GM12892 (cell line): ENCODE measurements at regions not wholly inside any gene's neighbourhood (a gene's known extent, or its start where the extent isn't known, plus 50 kb on each side); places are given as distances from the start of the nearest gene placed in this dataset.
"Not testable (repeated sequence)": the region's sequence is repeated elsewhere in the genome, so short reads cannot be mapped to it uniquely, and the experiment has no call there.

ENCODE experiments used
- DNase-seq: peaks from one replicate; pipeline ENCODE4 v3.0.0; 2011; ENCODE audit not compliant: insufficient read length
- FAIRE-seq: peaks from 2 replicates; lab custom pipeline; 2011; peaks lifted over from hg19 to GRCh38; lab: Jason Lieb, UNC
- POLR2A ChIP-seq: IDR thresholded peaks from 2 replicates; pipeline ENCODE4 v1.6.1; 2011; ENCODE audit warnings: low read depth, low read length, control low read depth
- POLR2AphosphoS5 ChIP-seq: IDR thresholded peaks from 2 replicates; pipeline ENCODE4 v1.6.1; 2011; ENCODE audit warnings: low read depth, low read length, control low read depth
- TAF1 ChIP-seq: IDR thresholded peaks from 2 replicates; pipeline ENCODE4 v1.6.1; 2011; ENCODE audit warnings: low read depth, mild to moderate bottlenecking, control low read depth, low read length, borderline replicate concordance

DNA sequence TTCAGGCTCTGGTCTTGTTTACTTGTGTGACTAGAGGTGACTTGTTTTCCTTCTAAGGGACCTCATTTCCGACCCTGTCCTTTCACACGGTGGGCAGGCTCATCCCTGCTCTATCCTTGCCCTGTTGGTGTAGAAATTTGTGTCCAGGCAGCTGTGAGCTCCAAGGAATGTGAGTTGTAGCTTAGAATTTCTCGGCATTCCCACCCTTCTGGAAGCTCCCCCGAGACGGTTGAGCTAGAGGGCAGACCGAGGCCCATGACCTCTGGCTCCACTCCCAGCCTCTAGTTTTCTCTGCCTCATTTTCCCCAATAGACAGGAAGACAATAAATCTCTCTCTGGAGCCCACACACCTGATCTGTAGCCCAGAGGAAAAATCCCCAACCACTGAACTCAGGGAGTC, 100.9 kb downstream of the NAV1 start:
- DNase-seq (no peak), FAIRE-seq (no peak)
- TF ChIP-seq POLR2AphosphoS5 (no peak), POLR2A (no peak), TAF1 (no peak)

DNA sequence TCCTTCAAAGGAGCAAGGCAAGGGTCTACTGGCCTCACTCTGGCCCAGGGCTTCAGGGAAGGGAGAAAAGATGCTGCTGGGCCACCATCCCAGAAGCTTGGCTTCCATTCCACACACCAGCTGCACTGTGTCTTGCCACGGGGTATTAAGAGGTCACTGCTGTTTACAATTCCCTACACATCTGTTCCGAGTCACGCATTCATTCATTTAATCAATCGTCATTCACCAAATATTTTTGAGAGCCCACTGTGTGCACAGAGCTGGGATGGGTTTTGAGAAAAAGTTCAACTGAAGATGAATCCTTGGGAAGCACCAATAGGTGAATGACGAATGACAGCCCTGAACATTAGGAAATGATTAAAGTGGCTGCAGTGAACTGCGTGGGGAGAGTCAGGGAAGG, 101.7 kb downstream of the NAV1 start:
- FAIRE-seq: no peak
- DNase-seq: no peak
- no peak for TF ChIP-seq TAF1
- no peak for TF ChIP-seq POLR2AphosphoS5
- TF ChIP-seq POLR2A: no peak

GRCh38 chr1:201641524-201642253, 102.8 kb downstream of the NAV1 start:
- FAIRE-seq: no peak
- no peak for DNase-seq
- TF ChIP-seq TAF1: no peak
- TF ChIP-seq POLR2AphosphoS5: no peak
- TF ChIP-seq POLR2A: no peak

- DNase-seq (no peak), FAIRE-seq (no peak)
- TF ChIP-seq TAF1: no peak
- TF ChIP-seq POLR2AphosphoS5: no peak
- TF ChIP-seq POLR2A: no peak
These were observed 104.8 kb downstream of the NAV1 start for GRCh38 chr1:201643835-201644104.

- no peak for FAIRE-seq
- DNase-seq: no peak
- TF ChIP-seq TAF1: no peak
These were observed 105.3 kb downstream of the NAV1 start for GRCh38 chr1:201644197-201644596.

GRCh38 chr1:201645000-201645399, 106.1 kb downstream of the NAV1 start:
- not testable (repeated sequence) for FAIRE-seq, DNase-seq

DNA sequence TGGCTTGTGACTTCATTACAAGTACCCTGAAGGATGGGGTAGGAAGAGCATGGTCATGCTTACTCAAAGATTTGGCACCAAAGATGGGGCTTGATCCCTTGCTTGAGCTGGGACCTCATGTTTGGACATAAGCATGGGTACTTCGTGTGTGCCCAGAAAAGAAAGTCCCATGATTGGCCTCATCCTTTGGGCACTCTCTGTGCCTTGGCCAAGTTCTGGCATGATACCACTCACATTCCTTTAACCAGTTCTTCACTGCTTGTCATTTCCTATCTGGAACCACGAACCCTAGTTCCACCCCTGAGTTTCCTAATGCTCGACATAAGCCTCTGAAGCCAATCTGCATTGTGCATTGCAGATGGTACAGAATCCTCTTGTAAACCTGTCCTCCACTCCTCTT, 107.0 kb downstream of the NAV1 start:
- FAIRE-seq (no peak), DNase-seq (no peak)
- TF ChIP-seq TAF1 (no peak), POLR2AphosphoS5 (no peak), POLR2A (no peak)

DNA sequence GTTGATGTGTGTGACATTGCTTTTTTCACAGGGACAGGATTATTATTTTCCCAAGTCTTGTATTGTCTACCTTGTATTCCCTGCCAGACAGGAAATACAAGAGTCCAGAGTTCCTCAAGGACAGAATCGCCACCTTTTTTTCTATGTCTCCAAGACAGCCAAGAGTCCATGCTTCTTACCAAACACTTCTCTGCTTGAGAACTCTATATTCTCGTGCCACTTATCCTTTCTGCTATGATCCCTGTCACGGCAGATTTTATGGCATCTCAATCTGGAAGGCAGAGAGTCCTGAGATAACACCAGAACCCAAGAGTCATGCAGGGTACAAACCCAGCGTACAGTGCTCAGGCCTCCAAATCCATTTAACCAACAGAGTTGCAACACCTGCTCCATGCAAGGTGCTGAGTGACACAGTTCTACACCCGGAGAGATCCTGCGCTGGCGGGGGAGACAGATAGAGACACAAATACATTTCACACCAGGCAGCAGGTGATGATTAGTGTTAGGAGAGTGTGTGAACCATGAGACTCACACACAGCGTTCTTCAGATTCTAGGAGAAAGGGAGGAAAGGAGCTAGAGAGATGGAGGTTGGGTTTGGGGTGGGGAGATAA, 107.6 kb downstream of the NAV1 start:
- no peak for TF ChIP-seq POLR2AphosphoS5
- TF ChIP-seq POLR2A: no peak
- no peak for TF ChIP-seq TAF1
- FAIRE-seq: no peak
- no peak for DNase-seq

DNA sequence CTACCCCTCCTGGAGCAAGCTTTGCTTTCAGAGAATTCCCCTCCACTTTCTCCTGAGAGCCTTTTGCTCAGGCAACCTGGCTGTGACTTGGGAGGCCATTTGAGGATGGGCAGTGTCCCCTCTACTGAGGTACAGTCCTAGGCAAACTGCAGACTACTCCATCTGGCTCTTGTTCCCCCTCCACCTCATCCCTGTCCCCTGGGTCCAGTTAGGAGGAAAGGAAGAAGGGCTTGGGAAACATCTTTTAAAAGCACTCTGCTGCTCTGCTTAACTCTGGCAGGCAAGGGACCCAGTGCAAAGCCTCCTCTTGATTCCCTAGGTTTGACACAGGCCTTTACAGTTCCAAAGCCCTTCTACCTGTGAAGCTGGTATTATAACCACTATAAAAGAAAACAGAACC, 108.2 kb downstream of the NAV1 start:
- no peak for TF ChIP-seq POLR2AphosphoS5
- no peak for TF ChIP-seq POLR2A
- TF ChIP-seq TAF1: no peak
- FAIRE-seq (no peak), DNase-seq (no peak)

- FAIRE-seq (no peak), DNase-seq (no peak)
- TF ChIP-seq POLR2A (no peak), TAF1 (no peak), POLR2AphosphoS5 (no peak)
These were observed 108.8 kb downstream of the NAV1 start for GRCh38 chr1:201647722-201648065.

DNA sequence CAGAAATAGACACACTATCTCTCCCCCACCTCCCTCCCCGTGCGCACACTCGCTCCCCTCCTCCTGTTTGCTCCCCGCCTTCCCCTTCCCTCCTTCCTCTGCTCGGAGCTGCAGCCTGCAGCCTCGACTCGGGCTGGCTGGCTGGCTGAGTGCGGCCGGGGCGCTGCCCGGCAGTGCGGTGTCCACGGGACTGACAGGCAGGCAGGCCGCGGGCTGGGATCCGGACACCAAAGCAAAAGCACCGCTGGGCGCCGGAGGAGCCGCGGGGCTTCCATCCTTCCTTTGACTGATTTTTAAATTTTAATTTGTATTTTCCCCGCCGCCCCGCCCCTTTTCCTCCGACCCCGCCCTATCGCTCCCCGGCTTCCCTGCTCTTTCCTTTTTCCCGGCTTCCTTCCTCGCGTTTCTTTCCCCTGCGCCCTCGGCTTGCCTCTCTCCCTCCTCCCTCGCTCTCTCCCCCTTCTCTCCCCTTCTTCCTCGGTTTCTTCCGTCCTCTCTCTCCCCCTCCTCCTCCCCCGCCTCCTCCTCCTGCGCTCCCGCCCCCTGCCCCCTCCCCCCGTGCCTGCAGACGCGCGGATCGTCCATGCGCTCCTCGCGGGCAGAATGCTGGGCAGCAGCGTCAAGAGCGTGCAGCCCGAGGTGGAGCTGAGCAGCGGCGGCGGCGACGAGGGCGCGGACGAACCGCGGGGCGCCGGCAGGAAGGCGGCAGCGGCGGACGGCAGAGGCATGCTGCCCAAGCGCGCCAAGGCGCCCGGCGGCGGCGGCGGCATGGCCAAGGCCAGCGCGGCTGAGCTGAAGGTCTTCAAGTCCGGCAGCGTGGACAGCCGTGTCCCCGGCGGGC, 109.4 kb downstream of the NAV1 start:
- no peak for DNase-seq
- TF ChIP-seq POLR2AphosphoS5 (no peak), POLR2A (no peak)
- FAIRE-seq: no peak

DNA sequence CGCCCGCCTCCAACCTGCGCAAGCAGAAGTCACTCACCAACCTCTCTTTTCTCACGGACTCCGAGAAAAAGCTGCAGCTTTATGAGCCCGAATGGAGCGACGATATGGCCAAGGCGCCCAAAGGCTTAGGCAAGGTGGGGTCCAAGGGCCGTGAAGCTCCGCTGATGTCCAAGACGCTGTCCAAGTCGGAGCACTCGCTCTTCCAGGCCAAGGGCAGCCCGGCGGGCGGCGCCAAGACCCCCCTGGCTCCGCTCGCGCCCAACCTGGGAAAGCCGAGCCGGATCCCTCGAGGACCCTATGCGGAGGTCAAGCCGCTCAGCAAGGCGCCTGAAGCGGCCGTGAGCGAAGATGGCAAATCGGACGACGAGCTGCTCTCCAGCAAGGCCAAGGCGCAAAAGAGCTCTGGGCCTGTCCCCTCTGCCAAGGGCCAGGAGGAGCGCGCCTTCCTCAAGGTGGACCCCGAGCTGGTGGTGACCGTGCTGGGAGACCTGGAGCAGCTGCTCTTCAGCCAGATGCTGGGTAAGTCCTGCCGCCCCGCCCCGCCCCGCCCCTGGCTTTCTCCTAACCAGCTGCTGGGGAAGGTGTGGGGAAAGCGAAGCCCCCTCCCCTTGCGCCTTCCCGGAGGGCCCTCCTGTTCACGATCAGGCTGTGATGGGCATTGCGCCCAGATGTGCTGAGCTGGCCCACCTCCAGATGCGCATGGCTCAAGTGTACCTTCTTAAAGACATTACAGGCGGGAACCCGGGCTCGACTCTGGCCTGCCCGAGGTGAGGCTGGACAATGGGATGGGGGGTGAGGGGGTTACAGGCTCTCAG, 110.2 kb downstream of the NAV1 start:
- DNase-seq: no peak
- FAIRE-seq: no peak
- TF ChIP-seq POLR2AphosphoS5: no peak
- no peak for TF ChIP-seq TAF1
- no peak for TF ChIP-seq POLR2A
